HL-60 (cell line): ENCODE measurements at regions not wholly inside any gene's neighbourhood (a gene's known extent, or its start where the extent isn't known, plus 50 kb on each side); places are given as distances from the start of the nearest gene placed in this dataset.

ENCODE experiments used
- GABPA ChIP-seq: IDR thresholded peaks from 2 replicates; pipeline ENCODE4 v1.6.1; 2012; ENCODE audit warnings: low read depth
- POLR2AphosphoS5 ChIP-seq: IDR thresholded peaks from 2 replicates; pipeline ENCODE4 v1.6.1; 2012; ENCODE audit warnings: low read depth
- TF ChIP-seq, protein P1 (sequence below): IDR thresholded peaks from one replicate; pipeline ENCODE4 v1.5.1; 2011; ENCODE audit warnings: low read length, control low read depth, inconsistent platforms; ENCODE audit not compliant: insufficient read depth

DNA sequence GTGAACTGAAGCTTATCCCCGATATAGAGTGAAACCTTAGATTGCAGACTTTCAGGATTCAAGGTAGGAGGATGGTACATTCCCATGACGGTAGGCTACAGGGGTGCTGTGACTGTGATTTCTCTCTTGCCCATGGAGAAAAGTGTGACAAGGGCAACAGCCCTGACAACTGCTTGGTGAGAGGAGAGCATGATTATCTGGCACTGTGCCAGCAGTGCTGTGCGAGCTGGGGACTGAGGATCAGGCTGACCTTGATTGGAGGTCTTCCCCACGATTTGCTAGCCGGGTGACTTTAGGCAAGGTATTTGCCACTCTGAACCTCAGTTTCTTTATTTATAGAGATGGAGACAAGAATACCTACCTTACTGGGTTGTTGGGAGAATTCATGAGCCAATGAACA, 229.5 kb downstream of the PTEN start:
- TF ChIP-seq, protein P1, sequence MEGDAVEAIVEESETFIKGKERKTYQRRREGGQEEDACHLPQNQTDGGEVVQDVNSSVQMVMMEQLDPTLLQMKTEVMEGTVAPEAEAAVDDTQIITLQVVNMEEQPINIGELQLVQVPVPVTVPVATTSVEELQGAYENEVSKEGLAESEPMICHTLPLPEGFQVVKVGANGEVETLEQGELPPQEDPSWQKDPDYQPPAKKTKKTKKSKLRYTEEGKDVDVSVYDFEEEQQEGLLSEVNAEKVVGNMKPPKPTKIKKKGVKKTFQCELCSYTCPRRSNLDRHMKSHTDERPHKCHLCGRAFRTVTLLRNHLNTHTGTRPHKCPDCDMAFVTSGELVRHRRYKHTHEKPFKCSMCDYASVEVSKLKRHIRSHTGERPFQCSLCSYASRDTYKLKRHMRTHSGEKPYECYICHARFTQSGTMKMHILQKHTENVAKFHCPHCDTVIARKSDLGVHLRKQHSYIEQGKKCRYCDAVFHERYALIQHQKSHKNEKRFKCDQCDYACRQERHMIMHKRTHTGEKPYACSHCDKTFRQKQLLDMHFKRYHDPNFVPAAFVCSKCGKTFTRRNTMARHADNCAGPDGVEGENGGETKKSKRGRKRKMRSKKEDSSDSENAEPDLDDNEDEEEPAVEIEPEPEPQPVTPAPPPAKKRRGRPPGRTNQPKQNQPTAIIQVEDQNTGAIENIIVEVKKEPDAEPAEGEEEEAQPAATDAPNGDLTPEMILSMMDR, result no peak
- TF ChIP-seq POLR2AphosphoS5 (no peak), GABPA (no peak)
